ENCODE measurements at regions not wholly inside any gene's neighbourhood (a gene's known extent, or its start where the extent isn't known, plus 50 kb on each side); places are given as distances from the start of the nearest gene placed in this dataset.

GRCh38 chr3:174791161-174791560 lies 68.0 kb upstream of the NAALADL2 start:
- no peak for DNase-seq

- DNase-seq = no peak
Observed at GRCh38 chr3:174792864-174793263, 66.3 kb upstream of the NAALADL2 start.
